Natural killer cell (primary cell): ENCODE measurements at regions not wholly inside any gene's neighbourhood (a gene's known extent, or its start where the extent isn't known, plus 50 kb on each side); places are given as distances from the start of the nearest gene placed in this dataset.

Source experiments
- ATAC-seq, 3 donors: fragments of 150-1000 bp in 2 of 3; fragments of 200-7000 bp in 1 of 3; cut with Tn5 transposase; 1 replicate in 1 of 3; 2 replicates in 2 of 3; pipeline ENCODE4 v1.10.0; 2021; ENCODE audit warnings: mild to moderate bottlenecking in 2 of 3, moderate library complexity in 2 of 3
- DNase-seq, 2 donors: peaks; one replicate each; pipeline versions ENCODE4 v3.0.0 to v3.0.0-alpha.2; 2013 to 2021; ENCODE audit warnings: mixed read lengths in 1 of 2
- H3K27ac ChIP-seq: one replicate; pipeline ENCODE4 v1.5.1; 2013; ENCODE audit warnings: mild to moderate bottlenecking, low read length
- H3K27me3 ChIP-seq: one replicate; pipeline ENCODE4 v1.6.1; 2013; ENCODE audit warnings: low read length; ENCODE audit not compliant: control insufficient read depth, insufficient read depth
- H3K36me3 ChIP-seq: one replicate; pipeline ENCODE4 v1.6.1; 2013; ENCODE audit warnings: low read length; ENCODE audit not compliant: control insufficient read depth, insufficient read depth
- H3K4me1 ChIP-seq: one replicate; pipeline ENCODE4 v1.6.1; 2013; ENCODE audit warnings: low read length; ENCODE audit not compliant: control insufficient read depth, insufficient read depth
- H3K4me3 ChIP-seq: one replicate; pipeline ENCODE4 v1.5.1; 2013; ENCODE audit warnings: low read length
- H3K9me3 ChIP-seq: one replicate; pipeline ENCODE4 v1.6.1; 2013; ENCODE audit warnings: low read length; ENCODE audit not compliant: control insufficient read depth, insufficient read depth
- H3K27ac Mint-ChIP-seq, 2 donors: one replicate each; pipeline ENCODE4 v1.8.0; 2022; ENCODE audit warnings: mild to moderate bottlenecking in 2 of 2, mixed read lengths in 2 of 2, moderate library complexity in 1 of 2
- H3K27me3 Mint-ChIP-seq, 2 donors: one replicate each; pipeline ENCODE4 v1.8.0; 2022; ENCODE audit warnings: low read depth in 2 of 2, mixed read lengths in 2 of 2
- H3K36me3 Mint-ChIP-seq: one replicate; pipeline ENCODE4 v1.8.0; 2022; ENCODE audit warnings: mixed read lengths
- H3K4me1 Mint-ChIP-seq, 2 donors: one replicate each; pipeline ENCODE4 v1.8.0; 2022; ENCODE audit warnings: mixed read lengths in 2 of 2
- H3K4me3 Mint-ChIP-seq: one replicate; pipeline ENCODE4 v1.8.0; 2022; ENCODE audit warnings: mild to moderate bottlenecking, moderate library complexity, mixed read lengths
- H3K9me3 Mint-ChIP-seq, 2 donors: one replicate each; pipeline ENCODE4 v1.8.0; 2022; ENCODE audit warnings: mixed read lengths in 2 of 2
- WGBS: methylation state at CpG from one replicate; pipeline ENCODE4 v1.1.7; 2013; ENCODE audit warnings: missing lambda C conversion rate; ENCODE audit not compliant: insufficient coverage; 5-methylcytosine and 5-hydroxymethylcytosine counted together
- intact Hi-C: fragments of 100-400 bp; cut with micrococcal nuclease; formaldehyde crosslinking; loops from one replicate; pipeline ENCODE4 v1.14.2; 2022
- TF ChIP-seq, protein P1 (sequence below): fragments of 200-600 bp; IDR thresholded peaks from one replicate; pipeline ENCODE4 v1.8.0; 2022; ENCODE audit warnings: antibody characterized with exemption

- Mint-ChIP-seq H3K4me1 (peaks cover 0 to 5% of the 10 kb centered on the region in 2 donors), H3K36me3 (no peaks in the 10 kb centered on the region), H3K9me3 (peaks cover 0 to 9% of the 10 kb centered on the region in 2 donors), H3K27ac (no peak overlapping the region), H3K4me3 (no peak overlapping the region), H3K27me3 (peaks cover 0 to 2% of the 10 kb centered on the region in 2 donors)
- intact Hi-C loops, result no loop called here
- H3K9me3 ChIP-seq, result peaks cover 3% of the 10 kb centered on the region
- no peak overlapping the region for H3K4me3 ChIP-seq
- H3K4me1 ChIP-seq, result no peaks in the 10 kb centered on the region
- H3K36me3 ChIP-seq, result no peaks in the 10 kb centered on the region
- ATAC-seq (no peak), DNase-seq (no peak)
- H3K27ac ChIP-seq, result no peak overlapping the region
- WGBS, result 92% methylated on average over 12 of the region's 12 CpGs
- TF ChIP-seq, protein P1, sequence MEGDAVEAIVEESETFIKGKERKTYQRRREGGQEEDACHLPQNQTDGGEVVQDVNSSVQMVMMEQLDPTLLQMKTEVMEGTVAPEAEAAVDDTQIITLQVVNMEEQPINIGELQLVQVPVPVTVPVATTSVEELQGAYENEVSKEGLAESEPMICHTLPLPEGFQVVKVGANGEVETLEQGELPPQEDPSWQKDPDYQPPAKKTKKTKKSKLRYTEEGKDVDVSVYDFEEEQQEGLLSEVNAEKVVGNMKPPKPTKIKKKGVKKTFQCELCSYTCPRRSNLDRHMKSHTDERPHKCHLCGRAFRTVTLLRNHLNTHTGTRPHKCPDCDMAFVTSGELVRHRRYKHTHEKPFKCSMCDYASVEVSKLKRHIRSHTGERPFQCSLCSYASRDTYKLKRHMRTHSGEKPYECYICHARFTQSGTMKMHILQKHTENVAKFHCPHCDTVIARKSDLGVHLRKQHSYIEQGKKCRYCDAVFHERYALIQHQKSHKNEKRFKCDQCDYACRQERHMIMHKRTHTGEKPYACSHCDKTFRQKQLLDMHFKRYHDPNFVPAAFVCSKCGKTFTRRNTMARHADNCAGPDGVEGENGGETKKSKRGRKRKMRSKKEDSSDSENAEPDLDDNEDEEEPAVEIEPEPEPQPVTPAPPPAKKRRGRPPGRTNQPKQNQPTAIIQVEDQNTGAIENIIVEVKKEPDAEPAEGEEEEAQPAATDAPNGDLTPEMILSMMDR, result no peak
- no peaks in the 10 kb centered on the region for H3K27me3 ChIP-seq
These were observed 99.2 kb upstream of the PWP1 start for GRCh38 chr12:107586256-107586970.

DNA sequence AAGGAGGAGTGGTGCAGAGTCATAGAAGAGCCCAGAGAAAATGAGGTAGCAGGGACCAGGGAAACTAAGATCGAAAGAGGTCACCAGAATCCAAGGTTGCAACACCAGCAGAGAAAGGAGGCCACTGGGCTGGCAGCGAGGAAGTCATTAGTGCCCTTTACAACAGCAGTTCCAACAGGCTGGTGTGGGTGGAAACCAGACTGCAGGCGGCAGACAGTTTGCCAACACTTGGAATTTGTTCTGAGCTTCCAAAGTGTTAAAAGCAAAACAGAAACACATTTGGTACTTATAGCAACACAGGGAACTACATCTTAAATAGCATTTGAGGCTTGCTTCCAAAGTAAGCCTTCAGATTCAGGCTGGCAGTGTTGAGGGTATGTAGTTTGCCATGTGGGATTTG is 95.2 kb upstream of the PWP1 start:
- 87% methylated on average over 3 of the region's 3 CpGs for WGBS
- peaks cover 0 to 9% of the 10 kb centered on the region in 2 donors for H3K9me3 Mint-ChIP-seq
- no peaks in the 10 kb centered on the region for H3K36me3 Mint-ChIP-seq
- Histone ChIP-seq H3K36me3 (no peaks in the 10 kb centered on the region), H3K4me3 (no peak overlapping the region), H3K27me3 (no peaks in the 10 kb centered on the region), H3K27ac (no peak overlapping the region), H3K9me3 (peaks cover 8% of the 10 kb centered on the region), H3K4me1 (no peaks in the 10 kb centered on the region)
- H3K4me3 Mint-ChIP-seq, result no peak overlapping the region
- intact Hi-C loops, result no loop called here
- peaks cover 0 to 2% of the 10 kb centered on the region in 2 donors for H3K27me3 Mint-ChIP-seq
- H3K4me1 Mint-ChIP-seq, result peaks cover 0 to 5% of the 10 kb centered on the region in 2 donors
- peak overlapping the region in 1 of 2 donors; percentile 48 for H3K27ac Mint-ChIP-seq
- TF ChIP-seq, protein P1, result no peak
- no peak for ATAC-seq
- DNase-seq, result no peak

DNA sequence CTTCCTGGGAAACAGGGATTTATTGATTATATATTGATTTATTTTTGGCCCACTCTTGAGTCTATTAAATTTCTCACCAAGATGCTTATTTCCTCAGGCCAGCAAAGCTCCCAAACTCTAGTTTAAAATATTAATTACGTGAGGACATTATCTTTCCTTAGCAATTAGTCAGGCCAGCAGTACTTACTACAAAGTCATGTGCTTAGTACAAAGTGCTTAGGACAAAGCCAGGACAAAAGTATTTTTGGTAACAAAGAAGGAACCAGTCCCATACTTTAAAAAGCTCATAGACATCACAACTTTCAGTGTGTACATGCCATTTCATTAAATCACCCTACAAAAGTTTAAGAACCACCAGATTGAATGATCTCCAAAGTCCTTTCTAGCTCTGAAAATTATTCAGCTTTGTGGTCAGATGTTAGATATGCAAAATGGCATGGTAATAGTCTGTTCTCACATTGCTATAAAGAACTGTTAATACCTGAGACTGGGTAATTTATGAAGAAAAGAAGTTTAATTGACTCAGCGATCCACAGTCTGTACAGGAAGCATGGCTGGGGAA is 94.7 kb upstream of the PWP1 start:
- Mint-ChIP-seq H3K4me1 (peaks cover 0 to 5% of the 10 kb centered on the region in 2 donors), H3K9me3 (peaks cover 0 to 9% of the 10 kb centered on the region in 2 donors), H3K27ac (no peak overlapping the region), H3K36me3 (no peaks in the 10 kb centered on the region), H3K27me3 (peaks cover 0 to 2% of the 10 kb centered on the region in 2 donors), H3K4me3 (no peak overlapping the region)
- ATAC-seq (no peak), DNase-seq (no peak)
- Histone ChIP-seq H3K27ac (no peak overlapping the region), H3K27me3 (no peaks in the 10 kb centered on the region), H3K4me3 (no peak overlapping the region), H3K36me3 (no peaks in the 10 kb centered on the region), H3K9me3 (peaks cover 8% of the 10 kb centered on the region), H3K4me1 (no peaks in the 10 kb centered on the region)
- 96% methylated on average over 2 of the region's 2 CpGs for WGBS
- intact Hi-C loops, result no loop called here
- TF ChIP-seq, protein P1, result no peak
